ENCODE measurements at regions not wholly inside any gene's neighbourhood (a gene's known extent, or its start where the extent isn't known, plus 50 kb on each side); places are given as distances from the start of the nearest gene placed in this dataset.

DNA sequence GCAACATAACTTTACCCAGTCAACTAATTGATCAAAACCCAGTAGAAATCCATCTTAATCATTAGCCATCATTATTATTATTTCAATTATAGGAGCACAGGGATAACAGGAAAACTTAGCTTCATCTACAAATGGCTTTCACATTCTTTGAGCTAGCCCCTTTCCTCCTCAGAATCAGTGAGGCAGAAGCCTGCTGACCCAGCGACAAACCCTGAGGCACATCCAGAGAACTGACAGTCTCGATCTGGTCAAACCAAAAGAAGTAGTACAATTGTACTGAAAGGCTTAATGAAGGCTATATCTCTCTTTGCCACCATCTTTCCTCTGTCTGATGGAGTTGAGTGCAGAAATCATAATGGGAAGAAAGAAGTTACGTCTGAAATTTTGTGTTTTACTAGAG is 109.8 kb upstream of the ARID2 start:
- TF ChIP-seq NFYC (CRISPR knock-in tag; IDR thresholded peaks at IDR 0.05) (no peak), ZNF713 (CRISPR knock-in tag; IDR thresholded peaks at IDR 0.05) (no peak), HMG20A (CRISPR knock-in tag; IDR thresholded peaks at IDR 0.05; ENCODE audit: borderline replicate concordance) (no peak), ZNF121 (CRISPR knock-in tag; IDR thresholded peaks at IDR 0.05) (no peak), CHD2 (IDR thresholded peaks at IDR 0.05; ENCODE audit: low read depth, low read length) (no peak), KLF12 (CRISPR knock-in tag; IDR thresholded peaks at IDR 0.05; ENCODE audit: borderline replicate concordance) (no peak)
- TF ChIP-seq, protein P1, sequence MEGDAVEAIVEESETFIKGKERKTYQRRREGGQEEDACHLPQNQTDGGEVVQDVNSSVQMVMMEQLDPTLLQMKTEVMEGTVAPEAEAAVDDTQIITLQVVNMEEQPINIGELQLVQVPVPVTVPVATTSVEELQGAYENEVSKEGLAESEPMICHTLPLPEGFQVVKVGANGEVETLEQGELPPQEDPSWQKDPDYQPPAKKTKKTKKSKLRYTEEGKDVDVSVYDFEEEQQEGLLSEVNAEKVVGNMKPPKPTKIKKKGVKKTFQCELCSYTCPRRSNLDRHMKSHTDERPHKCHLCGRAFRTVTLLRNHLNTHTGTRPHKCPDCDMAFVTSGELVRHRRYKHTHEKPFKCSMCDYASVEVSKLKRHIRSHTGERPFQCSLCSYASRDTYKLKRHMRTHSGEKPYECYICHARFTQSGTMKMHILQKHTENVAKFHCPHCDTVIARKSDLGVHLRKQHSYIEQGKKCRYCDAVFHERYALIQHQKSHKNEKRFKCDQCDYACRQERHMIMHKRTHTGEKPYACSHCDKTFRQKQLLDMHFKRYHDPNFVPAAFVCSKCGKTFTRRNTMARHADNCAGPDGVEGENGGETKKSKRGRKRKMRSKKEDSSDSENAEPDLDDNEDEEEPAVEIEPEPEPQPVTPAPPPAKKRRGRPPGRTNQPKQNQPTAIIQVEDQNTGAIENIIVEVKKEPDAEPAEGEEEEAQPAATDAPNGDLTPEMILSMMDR (CRISPR knock-in tag; IDR thresholded peaks at IDR 0.05): no peak
- TF ChIP-seq, protein P2, sequence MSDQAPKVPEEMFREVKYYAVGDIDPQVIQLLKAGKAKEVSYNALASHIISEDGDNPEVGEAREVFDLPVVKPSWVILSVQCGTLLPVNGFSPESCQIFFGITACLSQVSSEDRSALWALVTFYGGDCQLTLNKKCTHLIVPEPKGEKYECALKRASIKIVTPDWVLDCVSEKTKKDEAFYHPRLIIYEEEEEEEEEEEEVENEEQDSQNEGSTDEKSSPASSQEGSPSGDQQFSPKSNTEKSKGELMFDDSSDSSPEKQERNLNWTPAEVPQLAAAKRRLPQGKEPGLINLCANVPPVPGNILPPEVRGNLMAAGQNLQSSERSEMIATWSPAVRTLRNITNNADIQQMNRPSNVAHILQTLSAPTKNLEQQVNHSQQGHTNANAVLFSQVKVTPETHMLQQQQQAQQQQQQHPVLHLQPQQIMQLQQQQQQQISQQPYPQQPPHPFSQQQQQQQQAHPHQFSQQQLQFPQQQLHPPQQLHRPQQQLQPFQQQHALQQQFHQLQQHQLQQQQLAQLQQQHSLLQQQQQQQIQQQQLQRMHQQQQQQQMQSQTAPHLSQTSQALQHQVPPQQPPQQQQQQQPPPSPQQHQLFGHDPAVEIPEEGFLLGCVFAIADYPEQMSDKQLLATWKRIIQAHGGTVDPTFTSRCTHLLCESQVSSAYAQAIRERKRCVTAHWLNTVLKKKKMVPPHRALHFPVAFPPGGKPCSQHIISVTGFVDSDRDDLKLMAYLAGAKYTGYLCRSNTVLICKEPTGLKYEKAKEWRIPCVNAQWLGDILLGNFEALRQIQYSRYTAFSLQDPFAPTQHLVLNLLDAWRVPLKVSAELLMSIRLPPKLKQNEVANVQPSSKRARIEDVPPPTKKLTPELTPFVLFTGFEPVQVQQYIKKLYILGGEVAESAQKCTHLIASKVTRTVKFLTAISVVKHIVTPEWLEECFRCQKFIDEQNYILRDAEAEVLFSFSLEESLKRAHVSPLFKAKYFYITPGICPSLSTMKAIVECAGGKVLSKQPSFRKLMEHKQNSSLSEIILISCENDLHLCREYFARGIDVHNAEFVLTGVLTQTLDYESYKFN (CRISPR knock-in tag; conservative IDR thresholded peaks at IDR 0.05): no peak
